DOHH2 (cell line): ENCODE measurements at regions not wholly inside any gene's neighbourhood (a gene's known extent, or its start where the extent isn't known, plus 50 kb on each side); places are given as distances from the start of the nearest gene placed in this dataset.
"Not testable (repeated sequence)": the region's sequence is repeated elsewhere in the genome, so short reads cannot be mapped to it uniquely, and the experiment has no call there.

Experiments used
- H3F3A ChIP-seq: fragments of 200-600 bp; sonication (generic), shearing (Covaris generic); 2 replicates; pipeline ENCODE4 v1.6.0; 2016; ENCODE audit warnings: antibody characterized with exemption, mild to moderate bottlenecking; ENCODE audit not compliant: control insufficient read depth, insufficient read depth
- H3K27ac ChIP-seq: fragments of 200-600 bp; sonication (generic); 2 replicates; pipeline ENCODE4 v1.5.1; 2014; ENCODE audit warnings: low read depth, mild to moderate bottlenecking, low read length, moderate library complexity
- H3K27me3 ChIP-seq: fragments of 200-600 bp; sonication (generic); 2 replicates; pipeline ENCODE4 v1.6.1; 2014; ENCODE audit warnings: mild to moderate bottlenecking, low read length, mixed read lengths; ENCODE audit not compliant: control insufficient read depth
- H3K36me3 ChIP-seq: fragments of 200-600 bp; sonication (generic); 2 replicates; pipeline ENCODE4 v1.6.1; 2014; ENCODE audit warnings: mild to moderate bottlenecking, low read length, moderate library complexity, mixed read lengths; ENCODE audit not compliant: control insufficient read depth
- H3K4me1 ChIP-seq: fragments of 200-600 bp; sonication (generic); 2 replicates; pipeline ENCODE4 v1.6.1; 2014; ENCODE audit warnings: mild to moderate bottlenecking, low read length, mixed read lengths; ENCODE audit not compliant: control insufficient read depth
- H3K4me2 ChIP-seq: fragments of 200-600 bp; sonication (generic); 2 replicates; pipeline ENCODE4 v1.6.0; 2014; ENCODE audit warnings: mild to moderate bottlenecking, low read length, moderate library complexity
- H3K4me3 ChIP-seq: fragments of 200-600 bp; sonication (generic); 2 replicates; pipeline ENCODE4 v1.5.1; 2014; ENCODE audit warnings: mild to moderate bottlenecking, low read length, mixed read lengths
- H3K79me2 ChIP-seq: fragments of 200-600 bp; sonication (generic); 2 replicates; pipeline ENCODE4 v1.6.1; 2014; ENCODE audit warnings: mild to moderate bottlenecking, low read length, mixed read lengths; ENCODE audit not compliant: control insufficient read depth
- H3K9me2 ChIP-seq: fragments of 200-600 bp; sonication (generic); replicated peaks from 2 replicates; pipeline ENCODE4 v1.6.1; 2014; ENCODE audit warnings: mild to moderate bottlenecking, low read length, mixed read lengths; ENCODE audit not compliant: control insufficient read depth
- H3K9me3 ChIP-seq: fragments of 200-600 bp; sonication (generic); 2 replicates; pipeline ENCODE4 v1.6.1; 2014; ENCODE audit warnings: antibody characterized with exemption, low read length, mixed read lengths; ENCODE audit not compliant: control insufficient read depth, insufficient read depth
- H4K20me1 ChIP-seq: fragments of 200-600 bp; sonication (generic); 2 replicates; pipeline ENCODE4 v1.6.0; 2014; ENCODE audit warnings: low read depth, mild to moderate bottlenecking, antibody characterized with exemption, low read length, moderate library complexity; ENCODE audit not compliant: control insufficient read depth, insufficient read depth
- EZH2phosphoT487 ChIP-seq: fragments of 200-600 bp; sonication (generic); IDR thresholded peaks from 2 replicates; pipeline ENCODE4 v1.6.1; 2017; ENCODE audit warnings: borderline replicate concordance, mild to moderate bottlenecking, antibody characterized with exemption, low read length, moderate library complexity, mixed read lengths
- TF ChIP-seq, protein P1 (sequence below): fragments of 200-600 bp; sonication (generic); IDR thresholded peaks from one replicate; pipeline ENCODE4 v1.5.1; 2014; ENCODE audit warnings: antibody characterized with exemption, mild to moderate bottlenecking, low read depth, low read length; ENCODE audit not compliant: poor library complexity, severe bottlenecking

DNA sequence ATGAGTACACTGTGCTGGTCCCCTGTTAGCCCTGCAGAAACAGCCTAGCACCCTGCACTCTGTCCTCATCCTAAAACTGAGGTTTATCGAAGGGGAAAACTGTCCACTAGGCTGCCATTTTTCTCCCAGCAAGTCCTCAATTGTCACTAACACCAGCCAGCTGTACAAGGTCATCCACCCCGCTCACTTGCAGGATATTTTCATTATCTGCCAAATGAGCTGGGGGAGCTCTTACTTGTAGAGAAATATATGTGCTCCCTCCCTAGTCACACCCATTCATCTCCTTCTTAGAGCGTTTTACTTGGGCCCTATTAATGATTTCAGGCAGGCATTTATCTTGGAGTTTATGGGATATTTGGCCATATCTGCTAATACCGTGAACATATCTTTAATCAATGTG lies 413.5 kb upstream of the NFE2L3 start:
- Histone ChIP-seq H3K36me3 (no peaks in the 10 kb centered on the region), H3K4me2 (no peak overlapping the region), H3K27me3 (peaks cover 9% of the 10 kb centered on the region), H3K27ac (no peak overlapping the region), H3K9me2 (no peaks in the 10 kb centered on the region), H3F3A (no peaks in the 10 kb centered on the region), H4K20me1 (no peaks in the 10 kb centered on the region), H3K4me3 (no peak overlapping the region), H3K79me2 (no peaks in the 10 kb centered on the region), H3K4me1 (no peaks in the 10 kb centered on the region), H3K9me3 (no peaks in the 10 kb centered on the region)
- TF ChIP-seq, protein P1, sequence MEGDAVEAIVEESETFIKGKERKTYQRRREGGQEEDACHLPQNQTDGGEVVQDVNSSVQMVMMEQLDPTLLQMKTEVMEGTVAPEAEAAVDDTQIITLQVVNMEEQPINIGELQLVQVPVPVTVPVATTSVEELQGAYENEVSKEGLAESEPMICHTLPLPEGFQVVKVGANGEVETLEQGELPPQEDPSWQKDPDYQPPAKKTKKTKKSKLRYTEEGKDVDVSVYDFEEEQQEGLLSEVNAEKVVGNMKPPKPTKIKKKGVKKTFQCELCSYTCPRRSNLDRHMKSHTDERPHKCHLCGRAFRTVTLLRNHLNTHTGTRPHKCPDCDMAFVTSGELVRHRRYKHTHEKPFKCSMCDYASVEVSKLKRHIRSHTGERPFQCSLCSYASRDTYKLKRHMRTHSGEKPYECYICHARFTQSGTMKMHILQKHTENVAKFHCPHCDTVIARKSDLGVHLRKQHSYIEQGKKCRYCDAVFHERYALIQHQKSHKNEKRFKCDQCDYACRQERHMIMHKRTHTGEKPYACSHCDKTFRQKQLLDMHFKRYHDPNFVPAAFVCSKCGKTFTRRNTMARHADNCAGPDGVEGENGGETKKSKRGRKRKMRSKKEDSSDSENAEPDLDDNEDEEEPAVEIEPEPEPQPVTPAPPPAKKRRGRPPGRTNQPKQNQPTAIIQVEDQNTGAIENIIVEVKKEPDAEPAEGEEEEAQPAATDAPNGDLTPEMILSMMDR, result no peak
- no peak for TF ChIP-seq EZH2phosphoT487

DNA sequence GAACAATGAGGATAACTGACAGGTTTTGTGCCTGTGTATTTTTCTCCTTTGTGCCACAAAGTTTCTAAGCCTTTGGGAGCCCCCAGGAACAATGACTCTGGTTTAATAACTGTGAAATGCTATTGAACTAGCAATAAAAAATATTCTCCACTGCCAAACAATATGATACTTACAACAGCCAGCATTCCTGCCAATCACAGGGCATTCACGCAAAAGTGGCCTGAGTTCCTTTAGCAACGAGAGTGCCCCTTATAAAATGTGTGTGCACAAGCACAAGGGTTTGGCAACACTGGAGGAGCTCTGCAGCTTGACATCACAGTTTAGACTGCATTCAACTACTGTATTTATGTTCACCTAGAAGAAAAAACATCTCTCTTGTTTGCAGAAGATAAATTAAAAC lies 412.9 kb upstream of the NFE2L3 start:
- Histone ChIP-seq H3K27ac (no peak overlapping the region), H3K79me2 (no peaks in the 10 kb centered on the region), H3F3A (no peaks in the 10 kb centered on the region), H3K4me2 (no peak overlapping the region), H3K27me3 (peaks cover 9% of the 10 kb centered on the region), H3K4me3 (no peak overlapping the region), H4K20me1 (no peaks in the 10 kb centered on the region), H3K36me3 (no peaks in the 10 kb centered on the region), H3K4me1 (no peaks in the 10 kb centered on the region), H3K9me3 (no peaks in the 10 kb centered on the region), H3K9me2 (no peaks in the 10 kb centered on the region)
- TF ChIP-seq, protein P1, result no peak
- no peak for TF ChIP-seq EZH2phosphoT487

DNA sequence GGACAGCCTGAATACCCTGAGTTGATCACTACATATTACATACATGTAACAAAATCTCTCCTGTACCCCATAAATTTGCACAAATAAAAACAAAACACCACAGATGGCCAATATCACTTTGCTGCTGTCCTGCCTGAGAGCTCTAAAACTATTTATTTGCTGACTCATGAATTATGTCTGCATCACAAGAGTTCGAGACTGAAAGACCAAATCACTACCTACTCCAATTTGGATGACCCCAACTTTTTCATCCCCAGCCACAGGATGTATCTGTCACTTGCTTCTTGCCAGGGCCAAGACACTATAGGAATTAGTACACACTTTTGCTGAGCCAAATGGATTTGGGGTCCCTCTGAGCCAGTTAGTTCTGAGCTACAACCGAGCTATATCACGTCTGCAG lies 409.7 kb upstream of the NFE2L3 start:
- TF ChIP-seq, protein P1, result no peak
- no peak for TF ChIP-seq EZH2phosphoT487
- Histone ChIP-seq H3K4me3 (no peak overlapping the region), H4K20me1 (no peaks in the 10 kb centered on the region), H3K9me3 (no peaks in the 10 kb centered on the region), H3K79me2 (no peaks in the 10 kb centered on the region), H3K36me3 (no peaks in the 10 kb centered on the region), H3K27ac (no peak overlapping the region), H3K4me2 (no peak overlapping the region), H3K27me3 (no peaks in the 10 kb centered on the region), H3K4me1 (no peaks in the 10 kb centered on the region), H3K9me2 (no peaks in the 10 kb centered on the region), H3F3A (no peaks in the 10 kb centered on the region)

DNA sequence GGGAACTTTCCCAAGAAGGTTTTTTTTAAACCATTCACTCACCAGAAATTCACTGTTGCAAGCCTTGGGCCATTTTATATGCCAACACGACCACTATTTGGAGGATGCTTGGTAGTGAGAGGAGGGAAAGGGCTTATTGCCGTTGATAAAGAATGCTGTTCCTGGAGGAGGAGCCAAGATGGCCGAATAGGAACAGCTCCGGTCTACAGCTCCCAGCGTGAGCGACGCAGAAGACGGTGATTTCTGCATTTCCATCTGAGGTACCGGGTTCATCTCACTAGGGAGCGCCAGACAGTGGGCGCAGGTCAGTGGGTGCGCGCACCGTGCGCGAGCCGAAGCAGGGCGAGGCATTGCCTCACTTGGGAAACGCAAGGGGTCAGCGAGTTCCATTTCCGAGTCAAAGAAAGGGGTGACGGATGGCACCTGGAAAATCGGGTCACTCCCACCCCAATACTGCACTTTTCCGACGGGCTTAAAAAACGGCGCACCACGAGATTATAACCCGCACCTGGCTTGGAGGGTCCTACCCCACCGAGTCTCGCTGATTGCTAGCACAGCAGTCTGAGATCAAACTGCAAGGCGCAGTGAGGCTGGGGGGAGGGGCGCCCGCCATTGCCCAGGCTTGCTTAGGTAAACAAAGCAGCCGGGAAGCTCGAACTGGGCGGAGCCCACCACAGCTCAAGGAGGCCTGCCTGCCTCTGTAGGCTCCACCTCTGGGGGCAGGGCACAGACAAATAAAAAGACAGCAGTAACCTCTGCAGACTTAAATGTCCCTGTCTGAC lies 408.1 kb upstream of the NFE2L3 start:
- H3K9me2 ChIP-seq, H4K20me1 ChIP-seq, H3K4me2 ChIP-seq, H3K27me3 ChIP-seq, H3K4me1 ChIP-seq, H3K9me3 ChIP-seq, H3K36me3 ChIP-seq, H3K27ac ChIP-seq, H3K79me2 ChIP-seq, H3K4me3 ChIP-seq, H3F3A ChIP-seq: not testable (repeated sequence)
